Muscle of leg (tissue), 3 donors: ENCODE measurements at regions not wholly inside any gene's neighbourhood (a gene's known extent, or its start where the extent isn't known, plus 50 kb on each side); places are given as distances from the start of the nearest gene placed in this dataset.
"Not testable (repeated sequence)": the region's sequence is repeated elsewhere in the genome, so short reads cannot be mapped to it uniquely, and the experiment has no call there.

Experiments
- DNase-seq: peaks from one replicate; pipeline ENCODE4 v3.0.0; 2013
- H3K27ac ChIP-seq: one replicate; pipeline ENCODE4 v1.5.1; 2013; ENCODE audit warnings: mild to moderate bottlenecking, low read length, control low read depth
- H3K27me3 ChIP-seq: one replicate; pipeline ENCODE4 v1.6.1; 2013; ENCODE audit warnings: low read length; ENCODE audit not compliant: control insufficient read depth, insufficient read depth
- H3K36me3 ChIP-seq: one replicate; pipeline ENCODE4 v1.6.1; 2013; ENCODE audit warnings: low read length; ENCODE audit not compliant: control insufficient read depth, insufficient read depth
- H3K4me1 ChIP-seq: one replicate; pipeline ENCODE4 v1.6.1; 2013; ENCODE audit warnings: low read length; ENCODE audit not compliant: control insufficient read depth, insufficient read depth
- H3K4me3 ChIP-seq: one replicate; pipeline ENCODE4 v1.5.1; 2013; ENCODE audit warnings: low read length, control low read depth
- H3K9me3 ChIP-seq: replicated peaks from 2 replicates; pipeline ENCODE4 v1.6.1; 2013; ENCODE audit warnings: low read depth, low read length; ENCODE audit not compliant: control insufficient read depth
- WGBS: methylation state at CpG from one replicate; pipeline ENCODE4 v1.1.5; 2013; ENCODE audit warnings: missing lambda C conversion rate; ENCODE audit not compliant: insufficient coverage; 5-methylcytosine and 5-hydroxymethylcytosine counted together

- no peak overlapping the region for H3K27ac ChIP-seq
- no CpG with 5 or more reads among the region's 2 CpGs for WGBS
- no peaks in the 10 kb centered on the region for H3K27me3 ChIP-seq
- no peaks in the 10 kb centered on the region for H3K4me1 ChIP-seq
- peaks cover 28% of the 10 kb centered on the region for H3K9me3 ChIP-seq
- DNase-seq: no peak
- H3K4me3 ChIP-seq: no peak overlapping the region
- H3K36me3 ChIP-seq: no peaks in the 10 kb centered on the region
These were observed 682.6 kb downstream of the JRKL start for GRCh38 chr11:97072420-97072819.

GRCh38 chr11:97076666-97077065 lies 686.9 kb downstream of the JRKL start:
- H3K27ac ChIP-seq, H3K27me3 ChIP-seq, H3K36me3 ChIP-seq, H3K4me1 ChIP-seq, H3K4me3 ChIP-seq, DNase-seq: not testable (repeated sequence)
- peaks cover 28% of the 10 kb centered on the region for H3K9me3 ChIP-seq
- whole genome bisulfite sequencing: 93% methylated on average over 15 of the region's 19 CpGs

- H3K27ac ChIP-seq: no peak overlapping the region
- WGBS: 13% methylated on average over 1 of the region's 2 CpGs
These were observed 688.6 kb downstream of the JRKL start for GRCh38 chr11:97078443-97078842.

GRCh38 chr11:97079244-97079643 lies 689.4 kb downstream of the JRKL start:
- Histone ChIP-seq H3K27ac (no peak overlapping the region), H3K36me3 (no peaks in the 10 kb centered on the region), H3K4me3 (no peak overlapping the region), H3K27me3 (no peaks in the 10 kb centered on the region), H3K9me3 (peaks cover 4% of the 10 kb centered on the region), H3K4me1 (no peaks in the 10 kb centered on the region)
- DNase-seq: peak; percentile 39

More at GRCh38 chr11:97078443-97078842, 688.6 kb downstream of the JRKL start:
- no peak for DNase-seq
- Histone ChIP-seq H3K9me3 (peaks cover 12% of the 10 kb centered on the region), H3K27me3 (no peaks in the 10 kb centered on the region), H3K4me3 (no peak overlapping the region), H3K4me1 (no peaks in the 10 kb centered on the region), H3K36me3 (no peaks in the 10 kb centered on the region)

- Histone ChIP-seq H3K27me3 (no peaks in the 10 kb centered on the region), H3K36me3 (no peaks in the 10 kb centered on the region), H3K27ac (no peak overlapping the region), H3K4me1 (no peaks in the 10 kb centered on the region), H3K4me3 (no peak overlapping the region), H3K9me3 (no peaks in the 10 kb centered on the region)
- no peak for DNase-seq
- no CpG with 5 or more reads among the region's 2 CpGs for WGBS
These were observed 697.6 kb downstream of the JRKL start for GRCh38 chr11:97087419-97087818.

- no CpG with 5 or more reads among the region's 1 CpG for WGBS
- Histone ChIP-seq H3K27me3 (no peaks in the 10 kb centered on the region), H3K27ac (no peak overlapping the region), H3K9me3 (no peaks in the 10 kb centered on the region), H3K4me3 (no peak overlapping the region), H3K4me1 (no peaks in the 10 kb centered on the region), H3K36me3 (no peaks in the 10 kb centered on the region)
- DNase-seq: peak; percentile 29
These were observed 703.0 kb downstream of the JRKL start for GRCh38 chr11:97092823-97093222.

GRCh38 chr11:97102180-97102579 lies 712.4 kb downstream of the JRKL start:
- H3K27me3 ChIP-seq: not testable (repeated sequence)
- WGBS: no CpG with 5 or more reads among the region's 3 CpGs

GRCh38 chr11:97107604-97108003 lies 717.8 kb downstream of the JRKL start:
- H3K9me3 ChIP-seq: no peaks in the 10 kb centered on the region
- no peak for DNase-seq
- no peaks in the 10 kb centered on the region for H3K27me3 ChIP-seq
- no peaks in the 10 kb centered on the region for H3K4me1 ChIP-seq
- no peak overlapping the region for H3K27ac ChIP-seq
- no peak overlapping the region for H3K4me3 ChIP-seq
- no peaks in the 10 kb centered on the region for H3K36me3 ChIP-seq

More at GRCh38 chr11:97102180-97102579, 712.4 kb downstream of the JRKL start:
- H3K36me3 ChIP-seq, DNase-seq, H3K4me1 ChIP-seq, H3K4me3 ChIP-seq, H3K27ac ChIP-seq, H3K9me3 ChIP-seq: not testable (repeated sequence)

- no peaks in the 10 kb centered on the region for H3K27me3 ChIP-seq
- H3K9me3 ChIP-seq: no peaks in the 10 kb centered on the region
- H3K4me1 ChIP-seq: no peaks in the 10 kb centered on the region
- H3K36me3 ChIP-seq: no peaks in the 10 kb centered on the region
- no peak overlapping the region for H3K4me3 ChIP-seq
- DNase-seq: no peak
- H3K27ac ChIP-seq: no peak overlapping the region
- no CpG with 5 or more reads among the region's 1 CpG for WGBS
These were observed 719.3 kb downstream of the JRKL start for GRCh38 chr11:97109078-97109477.

- H3K36me3 ChIP-seq: no peaks in the 10 kb centered on the region
- no peak for DNase-seq
- no peak overlapping the region for H3K4me3 ChIP-seq
- no peaks in the 10 kb centered on the region for H3K4me1 ChIP-seq
- H3K9me3 ChIP-seq: no peaks in the 10 kb centered on the region
- WGBS: 100% methylated on average over 1 of the region's 4 CpGs
- no peak overlapping the region for H3K27ac ChIP-seq
- H3K27me3 ChIP-seq: no peaks in the 10 kb centered on the region
These were observed 720.6 kb downstream of the JRKL start for GRCh38 chr11:97110376-97110775.

- no peaks in the 10 kb centered on the region for H3K4me1 ChIP-seq
- no peak overlapping the region for H3K4me3 ChIP-seq
- no peaks in the 10 kb centered on the region for H3K27me3 ChIP-seq
- 95% methylated on average over 7 of the region's 11 CpGs for WGBS
- no peaks in the 10 kb centered on the region for H3K36me3 ChIP-seq
- no peak overlapping the region for H3K27ac ChIP-seq
- no peak for DNase-seq
- H3K9me3 ChIP-seq: no peaks in the 10 kb centered on the region
These were observed 721.7 kb downstream of the JRKL start for GRCh38 chr11:97111559-97111958.
